Sigmoid colon (tissue), 6 donors: ENCODE measurements at regions not wholly inside any gene's neighbourhood (a gene's known extent, or its start where the extent isn't known, plus 50 kb on each side); places are given as distances from the start of the nearest gene placed in this dataset.
"Not testable (repeated sequence)": the region's sequence is repeated elsewhere in the genome, so short reads cannot be mapped to it uniquely, and the experiment has no call there.

ENCODE experiments used
- DNase-seq: peaks from one replicate; pipeline ENCODE4 v3.0.0-alpha.2; 2019
- H3K27ac ChIP-seq, 4 donors: fragments of 200-600 bp; sonication (generic); one replicate each; pipeline ENCODE4 v1.5.1; 2016 to 2019; ENCODE audit warnings: mild to moderate bottlenecking in 1 of 4
- H3K27me3 ChIP-seq, 3 donors: fragments of 200-600 bp; sonication (generic); one replicate each; pipeline ENCODE4 v1.5.1; 2019; ENCODE audit warnings: mild to moderate bottlenecking in 1 of 3
- H3K36me3 ChIP-seq, 4 donors: fragments of 200-600 bp; sonication (generic); one replicate each; pipeline ENCODE4 v1.5.1; 2016 to 2019
- H3K4me1 ChIP-seq, 4 donors: fragments of 200-600 bp; sonication (generic); one replicate each; pipeline ENCODE4 v1.5.1; 2017 to 2019
- H3K4me3 ChIP-seq, 4 donors: fragments of 200-600 bp; sonication (generic); one replicate each; pipeline ENCODE4 v1.5.1; 2017 to 2019; ENCODE audit warnings: mild to moderate bottlenecking in 2 of 4, moderate library complexity in 1 of 4
- H3K9me3 ChIP-seq, 4 donors: fragments of 200-600 bp in 3 of 4; sonication (generic) in 3 of 4; one replicate each; pipeline versions ENCODE4 v1.5.1 to v1.6.1; 2013 to 2019
- EP300 ChIP-seq, 4 donors: sonication (generic); formaldehyde crosslinking; IDR thresholded peaks; one replicate each; pipeline ENCODE4 v1.6.1; 2017; ENCODE audit warnings: antibody characterized with exemption in 4 of 4
- POLR2A ChIP-seq, 2 donors: fragments of 450-650 bp; IDR thresholded peaks; one replicate each; pipeline ENCODE4 v1.6.1; 2016; ENCODE audit warnings: antibody characterized with exemption in 2 of 2, mild to moderate bottlenecking in 2 of 2, moderate library complexity in 2 of 2
- POLR2AphosphoS5 ChIP-seq, 4 donors: sonication (generic); formaldehyde crosslinking; IDR thresholded peaks; one replicate each; pipeline ENCODE4 v1.6.1; 2017; ENCODE audit warnings: antibody characterized with exemption in 4 of 4
- WGBS, 2 donors: extraction: QIAGEN DNeasy Blood & Tissue Kit; methylation state at CpG; one replicate each; pipeline ENCODE4 v1.1.7; 2013; 5-methylcytosine and 5-hydroxymethylcytosine counted together
- intact Hi-C: fragments of 100-400 bp; cut with DNase I; formaldehyde crosslinking; loops from one replicate; pipeline ENCODE4 v1.15.1; 2023
- TF ChIP-seq, protein P1 (sequence below), 4 experiments: fragments of 450-650 bp in 3 of 4; fragments of 200-600 bp in 1 of 4; IDR thresholded peaks; one replicate each; pipeline ENCODE4 v1.5.1; 2016 to 2019; ENCODE audit warnings: antibody characterized with exemption in 4 of 4, mild to moderate bottlenecking in 3 of 4, moderate library complexity in 2 of 4
- donor health status: healthy with polysubstance abuse.
- donor health status: healthy.

DNA sequence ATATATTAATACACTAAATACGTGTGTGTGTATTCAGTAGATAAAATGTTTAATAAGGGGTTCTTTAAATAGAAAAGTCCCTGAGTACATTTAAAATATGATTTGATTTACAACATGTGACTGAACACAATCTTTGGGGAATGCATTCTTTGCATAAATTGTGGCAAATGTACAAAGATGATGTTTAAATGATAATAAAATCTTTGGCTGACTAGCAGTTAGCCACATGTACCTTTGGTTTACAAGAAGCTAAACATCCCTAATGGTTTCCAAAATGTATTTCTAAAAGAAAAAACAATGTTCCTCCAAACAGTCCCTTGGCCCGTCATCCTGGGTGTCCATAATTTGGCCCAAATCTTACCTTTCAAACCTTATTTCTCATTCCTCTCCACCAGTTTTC lies 106.4 kb upstream of the MARK1 start:
- TF ChIP-seq POLR2A (IDR thresholded peaks at IDR 0.05) (no peak), POLR2AphosphoS5 (IDR thresholded peaks at IDR 0.05) (no peak), EP300 (IDR thresholded peaks at IDR 0.05) (no peak)
- TF ChIP-seq, protein P1, sequence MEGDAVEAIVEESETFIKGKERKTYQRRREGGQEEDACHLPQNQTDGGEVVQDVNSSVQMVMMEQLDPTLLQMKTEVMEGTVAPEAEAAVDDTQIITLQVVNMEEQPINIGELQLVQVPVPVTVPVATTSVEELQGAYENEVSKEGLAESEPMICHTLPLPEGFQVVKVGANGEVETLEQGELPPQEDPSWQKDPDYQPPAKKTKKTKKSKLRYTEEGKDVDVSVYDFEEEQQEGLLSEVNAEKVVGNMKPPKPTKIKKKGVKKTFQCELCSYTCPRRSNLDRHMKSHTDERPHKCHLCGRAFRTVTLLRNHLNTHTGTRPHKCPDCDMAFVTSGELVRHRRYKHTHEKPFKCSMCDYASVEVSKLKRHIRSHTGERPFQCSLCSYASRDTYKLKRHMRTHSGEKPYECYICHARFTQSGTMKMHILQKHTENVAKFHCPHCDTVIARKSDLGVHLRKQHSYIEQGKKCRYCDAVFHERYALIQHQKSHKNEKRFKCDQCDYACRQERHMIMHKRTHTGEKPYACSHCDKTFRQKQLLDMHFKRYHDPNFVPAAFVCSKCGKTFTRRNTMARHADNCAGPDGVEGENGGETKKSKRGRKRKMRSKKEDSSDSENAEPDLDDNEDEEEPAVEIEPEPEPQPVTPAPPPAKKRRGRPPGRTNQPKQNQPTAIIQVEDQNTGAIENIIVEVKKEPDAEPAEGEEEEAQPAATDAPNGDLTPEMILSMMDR (IDR thresholded peaks at IDR 0.05): no peak
- intact Hi-C loops: no loop called here
- H3K36me3 ChIP-seq: no peaks in the 10 kb centered on the region
- H3K27me3 ChIP-seq: no peaks in the 10 kb centered on the region
- DNase-seq: no peak
- H3K4me3 ChIP-seq: no peak overlapping the region
- 74 to 86% methylated on average over 2 of the region's 2 CpGs for WGBS, 2 donors
- H3K9me3 ChIP-seq: no peaks in the 10 kb centered on the region
- no peaks in the 10 kb centered on the region for H3K4me1 ChIP-seq
- H3K27ac ChIP-seq: no peak overlapping the region

DNA sequence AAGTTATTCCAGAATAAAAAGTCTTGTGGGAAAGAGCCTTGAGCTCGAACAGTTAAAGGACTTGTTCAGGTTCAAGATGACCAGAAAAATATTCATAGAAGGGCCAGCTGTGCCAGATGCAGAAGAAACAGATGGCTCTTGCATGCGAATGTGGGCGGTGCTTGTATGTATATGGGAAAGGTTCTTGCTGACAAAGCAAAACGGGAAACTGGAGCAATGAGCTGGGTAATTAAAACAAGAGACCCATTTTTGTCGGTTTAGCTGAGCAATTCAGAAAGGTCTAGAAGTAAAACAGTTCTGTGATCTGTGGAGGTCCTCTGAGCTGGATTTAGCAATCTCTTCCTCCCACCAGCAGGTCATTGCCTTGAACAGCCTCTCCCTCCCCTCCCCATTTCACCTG lies 107.2 kb upstream of the MARK1 start:
- no peaks in the 10 kb centered on the region for H3K9me3 ChIP-seq
- 62% methylated on average over 5 of the region's 5 CpGs for WGBS, 2 donors
- no peak for DNase-seq
- H3K27me3 ChIP-seq: no peaks in the 10 kb centered on the region
- H3K4me1 ChIP-seq: no peaks in the 10 kb centered on the region
- no peak for TF ChIP-seq POLR2A (IDR thresholded peaks at IDR 0.05)
- TF ChIP-seq, protein P1 (IDR thresholded peaks at IDR 0.05): no peak
- no peak for TF ChIP-seq POLR2AphosphoS5 (IDR thresholded peaks at IDR 0.05)
- TF ChIP-seq EP300 (IDR thresholded peaks at IDR 0.05): no peak
- H3K27ac ChIP-seq: no peak overlapping the region
- H3K4me3 ChIP-seq: no peak overlapping the region
- intact Hi-C loops: no loop called here
- H3K36me3 ChIP-seq: no peaks in the 10 kb centered on the region

DNA sequence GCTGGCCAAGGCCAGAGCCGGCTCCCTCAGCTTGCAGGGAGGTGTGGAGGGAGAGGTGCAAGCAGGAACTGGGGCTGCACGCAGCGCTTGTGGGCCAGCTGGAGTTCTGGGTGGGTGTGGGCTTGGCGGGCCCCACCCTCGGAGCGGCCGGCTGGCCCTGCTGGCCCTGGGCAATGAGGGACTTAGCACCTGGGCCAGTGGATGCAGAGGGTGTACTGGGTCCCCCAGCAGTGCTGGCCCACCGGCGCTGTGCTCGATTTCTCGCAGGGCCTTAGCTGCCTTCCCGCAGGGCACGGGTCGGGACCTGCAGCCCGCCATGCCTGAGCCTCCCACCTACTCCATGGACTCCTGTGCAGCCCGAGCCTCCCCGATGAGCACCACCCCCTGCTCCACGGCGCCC lies 115.6 kb upstream of the MARK1 start:
- intact Hi-C loops, H3K27me3 ChIP-seq, H3K36me3 ChIP-seq, H3K4me1 ChIP-seq, H3K4me3 ChIP-seq, H3K27ac ChIP-seq, H3K9me3 ChIP-seq, DNase-seq: not testable (repeated sequence)
- 84 to 87% methylated on average over 19 of the region's 19 CpGs for WGBS, 2 donors

DNA sequence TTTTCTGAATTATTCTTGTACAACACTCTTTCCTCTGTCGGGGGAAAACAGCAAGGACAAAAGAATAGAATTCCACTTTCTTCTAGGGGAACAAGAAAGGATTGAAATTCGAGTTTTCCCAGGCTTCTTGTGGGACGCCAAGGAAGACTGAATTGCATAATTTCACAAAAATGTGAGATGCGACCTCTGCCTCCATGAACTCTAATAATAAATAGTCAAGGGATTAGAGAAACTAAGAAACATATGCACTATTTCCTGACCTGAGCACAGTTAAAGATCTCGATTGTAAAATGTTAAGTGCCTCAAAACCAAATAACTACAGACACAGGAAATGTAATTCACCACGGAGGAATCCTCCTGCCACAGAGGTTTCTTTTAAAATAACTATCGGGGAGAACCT lies 117.3 kb upstream of the MARK1 start:
- H3K27me3 ChIP-seq: no peaks in the 10 kb centered on the region

DNA sequence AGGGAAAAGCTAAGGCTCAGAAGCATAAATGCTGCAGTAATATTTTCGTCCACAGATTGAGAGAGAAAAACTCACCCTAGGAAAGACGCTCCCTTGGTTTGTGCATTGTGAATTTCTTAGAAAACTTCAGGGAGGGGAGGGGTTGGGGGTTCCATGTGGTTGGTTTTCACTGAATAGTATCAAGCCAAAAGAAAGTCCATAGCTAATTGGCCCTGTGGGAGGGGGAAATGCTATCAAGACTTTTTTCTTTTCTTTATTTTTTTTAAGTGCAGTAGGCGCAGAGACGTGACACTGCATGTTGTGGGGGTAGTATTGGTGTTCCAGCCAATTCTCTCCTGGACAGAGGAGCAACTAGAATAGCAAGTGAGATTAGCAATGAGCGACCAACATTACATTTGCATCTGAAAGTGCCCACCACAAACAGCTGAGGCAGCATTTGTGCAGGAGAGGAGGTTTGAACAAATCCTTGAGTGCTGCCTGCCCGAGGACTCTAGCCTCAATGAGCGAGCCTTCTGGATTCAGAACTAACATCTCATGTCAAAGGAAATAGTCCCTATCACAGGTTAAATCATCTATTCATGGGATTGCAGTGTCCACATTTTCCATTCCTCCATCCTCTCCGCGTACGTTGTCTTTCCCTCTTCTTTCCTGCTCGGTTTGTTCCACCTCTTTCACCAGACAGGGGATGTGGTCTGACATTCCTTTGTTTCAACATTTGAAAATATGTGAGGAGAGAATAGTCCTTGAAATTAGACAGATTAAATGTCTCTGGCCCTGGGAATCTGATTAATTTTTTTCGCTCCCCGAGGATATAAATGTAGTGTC lies 118.0 kb upstream of the MARK1 start:
- H3K36me3 ChIP-seq: no peaks in the 10 kb centered on the region
- WGBS, 2 donors: 75 to 78% methylated on average over 13 of the region's 13 CpGs
- no peaks in the 10 kb centered on the region for H3K27me3 ChIP-seq
- no peaks in the 10 kb centered on the region for H3K4me1 ChIP-seq
- intact Hi-C loops: no loop called here
- no peaks in the 10 kb centered on the region for H3K9me3 ChIP-seq
- no peak overlapping the region for H3K4me3 ChIP-seq
- DNase-seq: no peak
- TF ChIP-seq, protein P1 (IDR thresholded peaks at IDR 0.05): no peak
- TF ChIP-seq POLR2AphosphoS5 (IDR thresholded peaks at IDR 0.05): no peak
- no peak for TF ChIP-seq POLR2A (IDR thresholded peaks at IDR 0.05)
- TF ChIP-seq EP300 (IDR thresholded peaks at IDR 0.05): no peak
- no peak overlapping the region for H3K27ac ChIP-seq

More for the DNA sequence above, 117.3 kb upstream of the MARK1 start:
- WGBS, 2 donors: 42 to 62% methylated on average over 7 of the region's 7 CpGs
- no peaks in the 10 kb centered on the region for H3K4me1 ChIP-seq
- H3K4me3 ChIP-seq: no peak overlapping the region
- TF ChIP-seq POLR2AphosphoS5 (IDR thresholded peaks at IDR 0.05): no peak
- TF ChIP-seq, protein P1 (IDR thresholded peaks at IDR 0.05): no peak
- TF ChIP-seq POLR2A (IDR thresholded peaks at IDR 0.05): no peak
- TF ChIP-seq EP300 (IDR thresholded peaks at IDR 0.05): no peak
- H3K36me3 ChIP-seq: no peaks in the 10 kb centered on the region
- H3K27ac ChIP-seq: no peak overlapping the region
- H3K9me3 ChIP-seq: no peaks in the 10 kb centered on the region
- DNase-seq: no peak
- intact Hi-C loops: no loop called here
